A549 (cell line): ENCODE measurements at regions not wholly inside any gene's neighbourhood (a gene's known extent, or its start where the extent isn't known, plus 50 kb on each side); places are given as distances from the start of the nearest gene placed in this dataset.

ENCODE experiments used
- ATAC-seq, 2 experiments: fragments of 200-7000 bp in 1 of 2; fragments of >200 bp in 1 of 2; cut with Nextera tagmentation in 1 of 2; cut with Tn5 transposase in 1 of 2; 3 replicates each; pipeline versions ENCODE4 v1.8.0 to v1.9.1; 2018 to 2020; ENCODE audit warnings: mild to moderate bottlenecking in 1 of 2, moderate library complexity in 1 of 2
- CTCF ChIA-PET: fragments of 300-600 bp; sonication (Branson Sonifier 250); formaldehyde crosslinking; extraction: SDS; loops from one replicate; lab custom pipeline; 2021; ENCODE audit warnings: antibody characterized with exemption, inconsistent platforms; lab: Yijun Ruan, JAX
- POLR2A ChIA-PET: fragments of 350-600 bp; formaldehyde crosslinking; extraction: SDS; loops from one replicate; lab custom pipeline; 2021; ENCODE audit warnings: antibody characterized with exemption, inconsistent platforms; lab: Yijun Ruan, JAX
- DNase-seq, 2 experiments: peaks; one replicate each; pipeline versions ENCODE4 v3.0.0 to v3.0.0-alpha.2; 2011 to 2016; ENCODE audit warnings: low read depth in 1 of 2, low spot score in 1 of 2
- FAIRE-seq: peaks from 2 replicates; lab custom pipeline; 2011; peaks lifted over from hg19 to GRCh38; lab: Jason Lieb, UNC
- H3K27ac ChIP-seq, 2 experiments: fragments of >200 bp; sonication (Bioruptor Twin); formaldehyde crosslinking; 3 replicates each; pipeline ENCODE4 v1.5.1; 2016 to 2017
- H3K4me1 ChIP-seq: fragments of >200 bp; sonication (Bioruptor Twin); formaldehyde crosslinking; 3 replicates; pipeline ENCODE4 v1.6.1; 2016
- H3K4me2 ChIP-seq: fragments of >200 bp; sonication (Bioruptor Twin); formaldehyde crosslinking; 3 replicates; pipeline ENCODE4 v1.6.1; 2016
- H3K4me3 ChIP-seq: fragments of >200 bp; sonication (Bioruptor Twin); formaldehyde crosslinking; 3 replicates; pipeline ENCODE4 v1.5.1; 2016
- H3K9me3 ChIP-seq: fragments of >200 bp; sonication (Bioruptor Twin); formaldehyde crosslinking; 3 replicates; pipeline ENCODE4 v1.6.1; 2016
- CBX2 ChIP-seq: fragments of 200-600 bp; sonication (generic); IDR thresholded peaks from 2 replicates; pipeline ENCODE4 v1.6.1; 2016; ENCODE audit warnings: low read depth, mild to moderate bottlenecking, borderline replicate concordance
- CBX8 ChIP-seq: fragments of 200-600 bp; sonication (generic); IDR thresholded peaks from 2 replicates; pipeline ENCODE4 v1.6.1; 2016
- EHF ChIP-seq: fragments of 250-450 bp; sonication (Bioruptor Pico); IDR thresholded peaks from 2 replicates; pipeline ENCODE4 v1.5.0; 2020; ENCODE audit warnings: mild to moderate bottlenecking
- EP300 ChIP-seq, 2 experiments: fragments of >200 bp; sonication (Bioruptor Twin); formaldehyde crosslinking; IDR thresholded peaks; 2 replicates in 1 of 2; 3 replicates in 1 of 2; pipeline ENCODE4 v1.6.1; 2016 to 2017
- FOSL2 ChIP-seq, 2 experiments: fragments of 450-650 bp in 1 of 2; fragments of >200 bp in 1 of 2; sonication (Bioruptor Twin) in 1 of 2; formaldehyde crosslinking; IDR thresholded peaks; 2 replicates each; pipeline versions ENCODE4 v1.5.0 to v1.6.1; 2016 to 2020; ENCODE audit warnings: mild to moderate bottlenecking in 1 of 2, moderate library complexity in 1 of 2
- FOXS1 ChIP-seq: fragments of 250-450 bp; sonication (Bioruptor Pico); IDR thresholded peaks from 2 replicates; pipeline ENCODE4 v1.5.0; 2020; ENCODE audit warnings: mild to moderate bottlenecking, moderate library complexity
- HOXA7 ChIP-seq: fragments of 250-450 bp; sonication (Bioruptor Pico); IDR thresholded peaks from 2 replicates; pipeline ENCODE4 v1.5.0; 2020; ENCODE audit warnings: mild to moderate bottlenecking, moderate library complexity
- HOXB5 ChIP-seq: fragments of 250-450 bp; sonication (Bioruptor Pico); IDR thresholded peaks from 2 replicates; pipeline ENCODE4 v1.5.0; 2020; ENCODE audit warnings: mild to moderate bottlenecking, moderate library complexity
- KDM1A ChIP-seq: fragments of 200-600 bp; sonication (generic); IDR thresholded peaks from 2 replicates; pipeline ENCODE4 v1.6.1; 2016; ENCODE audit warnings: low read depth, mild to moderate bottlenecking
- KDM5A ChIP-seq: fragments of 200-600 bp; sonication (generic); IDR thresholded peaks from 2 replicates; pipeline ENCODE4 v1.6.1; 2016; ENCODE audit warnings: antibody characterized with exemption, mild to moderate bottlenecking
- MAZ ChIP-seq: fragments of 150-350 bp; IDR thresholded peaks from 2 replicates; pipeline ENCODE4 v1.6.1; 2014; ENCODE audit warnings: antibody characterized with exemption, low read depth, low read length, borderline replicate concordance
- NFE2L2 ChIP-seq: fragments of 150-350 bp; conservative IDR thresholded peaks from 2 replicates; pipeline ENCODE4 v1.6.1; 2014; ENCODE audit warnings: low read length
- NR3C1 ChIP-seq: fragments of >200 bp; sonication (Bioruptor Twin); formaldehyde crosslinking; IDR thresholded peaks from 3 replicates; pipeline ENCODE4 v1.6.1; 2017
- POLR2AphosphoS2 ChIP-seq: conservative IDR thresholded peaks from 2 replicates; pipeline ENCODE4 v1.6.1; 2012; ENCODE audit warnings: low read length, improper control_type of control experiment, inconsistent platforms
- SREBF2 ChIP-seq: fragments of 450-650 bp; IDR thresholded peaks from 2 replicates; pipeline ENCODE4 v1.6.1; 2014; ENCODE audit warnings: mild to moderate bottlenecking, moderate library complexity
- TFCP2L1 ChIP-seq: fragments of 250-450 bp; sonication (Bioruptor Pico); IDR thresholded peaks from 2 replicates; pipeline ENCODE4 v1.5.0; 2021; ENCODE audit warnings: mild to moderate bottlenecking
- ZSCAN20 ChIP-seq: fragments of 250-450 bp; sonication (Bioruptor Pico); IDR thresholded peaks from 2 replicates; pipeline ENCODE4 v1.8.0; 2022; ENCODE audit warnings: mild to moderate bottlenecking, moderate library complexity
- WGBS: methylation state at CpG from one replicate; pipeline ENCODE4 v1.1.6; 2017; ENCODE audit errors: missing lambda C conversion rate; 5-methylcytosine and 5-hydroxymethylcytosine counted together
- TF ChIP-seq, protein P1 (sequence below): IDR thresholded peaks from 2 replicates; pipeline ENCODE4 v1.6.1; 2012; ENCODE audit warnings: low read depth, borderline replicate concordance
- TF ChIP-seq, protein P2 (sequence below): IDR thresholded peaks from 2 replicates; pipeline ENCODE4 v1.6.1; 2012
- TF ChIP-seq, protein P3 (sequence below): fragments of 250-450 bp; sonication (Bioruptor Pico); IDR thresholded peaks from 2 replicates; pipeline ENCODE4 v1.5.0; 2020; ENCODE audit warnings: low read depth, mild to moderate bottlenecking, moderate library complexity
- TF ChIP-seq, protein P4 (sequence below): fragments of 250-450 bp; sonication (Bioruptor Pico); IDR thresholded peaks from 2 replicates; pipeline ENCODE4 v1.5.0; 2021; ENCODE audit warnings: mild to moderate bottlenecking, moderate library complexity, borderline replicate concordance

- no peak for TF ChIP-seq TFCP2L1 (CRISPR knock-in tag)
Measured at GRCh38 chr20:40547483-40548091, 141.4 kb downstream of the MAFB start (continued).

DNA sequence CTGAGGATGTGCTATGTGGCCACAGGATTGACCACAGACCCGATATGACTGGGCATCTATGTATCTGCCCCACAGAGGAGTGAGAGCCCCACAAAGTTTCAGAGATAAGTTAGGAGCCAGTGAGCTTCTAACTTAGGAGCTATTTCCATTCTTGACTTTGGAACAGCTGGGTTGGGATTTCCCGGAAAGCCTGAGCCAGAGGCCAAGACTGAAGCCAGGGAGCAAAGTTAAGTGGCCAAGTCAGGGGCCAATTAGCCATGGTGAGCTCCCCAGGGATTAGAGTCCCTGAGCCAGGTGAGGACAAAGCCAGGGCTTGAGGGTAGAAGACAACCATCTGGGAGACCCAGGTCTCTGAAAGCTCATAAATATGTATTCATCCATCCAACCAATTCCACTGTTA is 143.6 kb downstream of the MAFB start:
- CTCF ChIA-PET, result interaction anchor here (0.9 kb wide), 1 partner anchor 57 kb away, joined by 3 read pairs; no protein-coding TSS in a partner anchor
- no peak for ATAC-seq

GRCh38 chr20:40542065-40542464 is 147.0 kb downstream of the MAFB start:
- Histone ChIP-seq H3K4me2 (no peak overlapping the region), H3K4me3 (no peak overlapping the region), H3K9me3 (no peaks in the 10 kb centered on the region)
- FAIRE-seq (no peak), ATAC-seq (no peak)
- TF ChIP-seq NR3C1 (no peak), MAZ (no peak), FOXS1 (no peak), EHF (CRISPR knock-in tag) (no peak), HOXB5 (CRISPR knock-in tag) (no peak), KDM5A (no peak)
- TF ChIP-seq, protein P1, sequence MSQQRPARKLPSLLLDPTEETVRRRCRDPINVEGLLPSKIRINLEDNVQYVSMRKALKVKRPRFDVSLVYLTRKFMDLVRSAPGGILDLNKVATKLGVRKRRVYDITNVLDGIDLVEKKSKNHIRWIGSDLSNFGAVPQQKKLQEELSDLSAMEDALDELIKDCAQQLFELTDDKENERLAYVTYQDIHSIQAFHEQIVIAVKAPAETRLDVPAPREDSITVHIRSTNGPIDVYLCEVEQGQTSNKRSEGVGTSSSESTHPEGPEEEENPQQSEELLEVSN, result no peak
- TF ChIP-seq, protein P2, sequence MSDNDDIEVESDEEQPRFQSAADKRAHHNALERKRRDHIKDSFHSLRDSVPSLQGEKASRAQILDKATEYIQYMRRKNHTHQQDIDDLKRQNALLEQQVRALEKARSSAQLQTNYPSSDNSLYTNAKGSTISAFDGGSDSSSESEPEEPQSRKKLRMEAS, result no peak
- TF ChIP-seq, protein P3, sequence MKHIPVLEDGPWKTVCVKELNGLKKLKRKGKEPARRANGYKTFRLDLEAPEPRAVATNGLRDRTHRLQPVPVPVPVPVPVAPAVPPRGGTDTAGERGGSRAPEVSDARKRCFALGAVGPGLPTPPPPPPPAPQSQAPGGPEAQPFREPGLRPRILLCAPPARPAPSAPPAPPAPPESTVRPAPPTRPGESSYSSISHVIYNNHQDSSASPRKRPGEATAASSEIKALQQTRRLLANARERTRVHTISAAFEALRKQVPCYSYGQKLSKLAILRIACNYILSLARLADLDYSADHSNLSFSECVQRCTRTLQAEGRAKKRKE (CRISPR knock-in tag), result no peak
- TF ChIP-seq, all 56 proteins: peak for 0
- no peak for DNase-seq
- Histone ChIP-seq H3K27ac (no peak overlapping the region), H3K4me1 (no peaks in the 10 kb centered on the region)
- CTCF ChIA-PET, result interaction anchor here (0.7 kb wide), 2 partner anchors 8 to 35 kb away, joined by 3 read pairs; no protein-coding TSS in a partner anchor
- 4% methylated on average over 2 of the region's 2 CpGs for WGBS
- POLR2A ChIA-PET, result no interaction called here

More for the DNA sequence above, 143.6 kb downstream of the MAFB start:
- 0% methylated on average over 2 of the region's 2 CpGs for WGBS
- POLR2A ChIA-PET, result no interaction called here
- DNase-seq (no peak), FAIRE-seq (no peak)
- Histone ChIP-seq H3K4me3 (no peak overlapping the region), H3K27ac (no peak overlapping the region), H3K9me3 (no peaks in the 10 kb centered on the region), H3K4me1 (no peaks in the 10 kb centered on the region), H3K4me2 (no peak overlapping the region)
- TF ChIP-seq CBX2 (no peak), TFCP2L1 (CRISPR knock-in tag) (no peak), CBX8 (no peak), FOXS1 (no peak), EP300 (IDR thresholded peaks at IDR 0.05) (no peak), FOSL2 (IDR thresholded peaks at IDR 0.05) (no peak), FOSL2 (CRISPR knock-in tag; IDR thresholded peaks at IDR 0.05) (no peak), KDM1A (no peak), NFE2L2 (no peak), ZSCAN20 (CRISPR knock-in tag) (no peak), HOXA7 (CRISPR knock-in tag) (no peak), SREBF2 (no peak), EHF (CRISPR knock-in tag) (no peak), POLR2AphosphoS2 (no peak)
- TF ChIP-seq, protein P2, result no peak
- TF ChIP-seq, protein P4, sequence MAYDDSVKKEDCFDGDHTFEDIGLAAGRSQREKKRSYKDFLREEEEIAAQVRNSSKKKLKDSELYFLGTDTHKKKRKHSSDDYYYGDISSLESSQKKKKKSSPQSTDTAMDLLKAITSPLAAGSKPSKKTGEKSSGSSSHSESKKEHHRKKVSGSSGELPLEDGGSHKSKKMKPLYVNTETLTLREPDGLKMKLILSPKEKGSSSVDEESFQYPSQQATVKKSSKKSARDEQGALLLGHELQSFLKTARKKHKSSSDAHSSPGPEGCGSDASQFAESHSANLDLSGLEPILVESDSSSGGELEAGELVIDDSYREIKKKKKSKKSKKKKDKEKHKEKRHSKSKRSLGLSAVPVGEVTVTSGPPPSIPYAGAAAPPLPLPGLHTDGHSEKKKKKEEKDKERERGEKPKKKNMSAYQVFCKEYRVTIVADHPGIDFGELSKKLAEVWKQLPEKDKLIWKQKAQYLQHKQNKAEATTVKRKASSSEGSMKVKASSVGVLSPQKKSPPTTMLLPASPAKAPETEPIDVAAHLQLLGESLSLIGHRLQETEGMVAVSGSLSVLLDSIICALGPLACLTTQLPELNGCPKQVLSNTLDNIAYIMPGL (CRISPR knock-in tag), result no peak
